ENCODE measurements at regions not wholly inside any gene's neighbourhood (a gene's known extent, or its start where the extent isn't known, plus 50 kb on each side); places are given as distances from the start of the nearest gene placed in this dataset.

GRCh38 chr5:174892742-174893141 is 168.4 kb downstream of the MSX2 start:
- Histone ChIP-seq H2BK20ac (ENCODE audit: low read depth, low read length) (no peak overlapping the region), H4K8ac (ENCODE audit: low read depth in 2 of 2, low read length in 2 of 2) (no peak overlapping the region), H2AFZ (replicated peaks; ENCODE audit: low read length, poor library complexity) (no peak overlapping the region), H3K27ac (ENCODE audit: insufficient read depth, low read length) (no peak overlapping the region), H4K5ac (ENCODE audit: low read depth, low read length) (no peak overlapping the region), H4K20me1 (ENCODE audit: insufficient read depth, low read length) (no peaks in the 10 kb centered on the region), H3K23ac (ENCODE audit: low read depth, low read length) (no peak overlapping the region), H3K9ac (ENCODE audit: low read depth, low read length) (no peak overlapping the region), H2AK9ac (replicated peaks; ENCODE audit: low read depth, low read length, poor library complexity) (no peak overlapping the region), H3K18ac (ENCODE audit: low read depth, low read length) (no peak overlapping the region), H2BK120ac (ENCODE audit: low read depth, low read length) (no peak overlapping the region), H4K91ac (ENCODE audit: insufficient read depth, low read depth, low read length) (no peak overlapping the region), H3K9me3 (ENCODE audit: control insufficient read depth, insufficient read depth, low read length) (0 out of 2 replicates have a peak, but pooled peaks cover 2% of the 10 kb centered on the region), H2BK5ac (ENCODE audit: low read depth, low read length, poor library complexity, severe bottlenecking) (no peak overlapping the region), H3K4ac (ENCODE audit: low read depth, low read length) (no peak overlapping the region), H3K4me2 (ENCODE audit: low read depth, low read length) (no peak overlapping the region), H3K9me1 (ENCODE audit: insufficient read depth, low read length) (no peaks in the 10 kb centered on the region), H2BK15ac (ENCODE audit: low read depth, low read length) (no peak overlapping the region), H3K36me3 (ENCODE audit: control insufficient read depth, insufficient read depth, low read length) (no peaks in the 10 kb centered on the region), H3K14ac (replicated peaks; ENCODE audit: low read depth, low read length) (no peak overlapping the region), H3K4me3 (ENCODE audit: insufficient read depth, low read depth, low read length) (no peak overlapping the region), H3K4me1 (ENCODE audit: control insufficient read depth, insufficient read depth, low read length) (no peaks in the 10 kb centered on the region), H2AK5ac (ENCODE audit: low read depth, low read length) (no peak overlapping the region), H3K56ac (ENCODE audit: extremely low read depth, insufficient read depth, low read length) (no peak overlapping the region), H3K27me3 (ENCODE audit: control insufficient read depth, insufficient read depth, low read length) (no peaks in the 10 kb centered on the region), H3K79me1 (ENCODE audit: low read depth in 1 of 2, low read length in 2 of 2) (no peaks in the 10 kb centered on the region)
- intact Hi-C loops (cut with micrococcal nuclease): no loop called here
- ChIA-PET POLR2A (ENCODE audit: unreplicated experiment) (no interaction called here), CTCF (no interaction called here)
- dilution Hi-C loops (cut with HindIII; ENCODE audit: low sequenced_read_pairs, unreplicated experiment): no loop called here
- no peak for ATAC-seq (ENCODE audit: low read depth)
- BruUV-seq (replicated peaks): no TSS peak
- no peak for DNase-seq
- no peak for TF ChIP-seq NFE2L2 (IDR thresholded peaks at IDR 0.05; ENCODE audit: low read depth, low read length)
- TF ChIP-seq, protein P1, sequence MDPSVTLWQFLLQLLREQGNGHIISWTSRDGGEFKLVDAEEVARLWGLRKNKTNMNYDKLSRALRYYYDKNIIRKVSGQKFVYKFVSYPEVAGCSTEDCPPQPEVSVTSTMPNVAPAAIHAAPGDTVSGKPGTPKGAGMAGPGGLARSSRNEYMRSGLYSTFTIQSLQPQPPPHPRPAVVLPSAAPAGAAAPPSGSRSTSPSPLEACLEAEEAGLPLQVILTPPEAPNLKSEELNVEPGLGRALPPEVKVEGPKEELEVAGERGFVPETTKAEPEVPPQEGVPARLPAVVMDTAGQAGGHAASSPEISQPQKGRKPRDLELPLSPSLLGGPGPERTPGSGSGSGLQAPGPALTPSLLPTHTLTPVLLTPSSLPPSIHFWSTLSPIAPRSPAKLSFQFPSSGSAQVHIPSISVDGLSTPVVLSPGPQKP (IDR thresholded peaks at IDR 0.05; ENCODE audit: borderline replicate concordance, low read depth, low read length): no peak
- no peak for TF ChIP-seq SMC3 (IDR thresholded peaks at IDR 0.05; ENCODE audit: low read depth, low read length)
- TF ChIP-seq MAFK (IDR thresholded peaks at IDR 0.05; ENCODE audit: low read depth, low read length): no peak
- TF ChIP-seq FOS (IDR thresholded peaks at IDR 0.05; ENCODE audit: low read depth, low read length): no peak
- TF ChIP-seq, protein P2, sequence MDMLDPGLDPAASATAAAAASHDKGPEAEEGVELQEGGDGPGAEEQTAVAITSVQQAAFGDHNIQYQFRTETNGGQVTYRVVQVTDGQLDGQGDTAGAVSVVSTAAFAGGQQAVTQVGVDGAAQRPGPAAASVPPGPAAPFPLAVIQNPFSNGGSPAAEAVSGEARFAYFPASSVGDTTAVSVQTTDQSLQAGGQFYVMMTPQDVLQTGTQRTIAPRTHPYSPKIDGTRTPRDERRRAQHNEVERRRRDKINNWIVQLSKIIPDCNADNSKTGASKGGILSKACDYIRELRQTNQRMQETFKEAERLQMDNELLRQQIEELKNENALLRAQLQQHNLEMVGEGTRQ (IDR thresholded peaks at IDR 0.05; ENCODE audit: low read depth, low read length): no peak
- TF ChIP-seq RFX5 (IDR thresholded peaks at IDR 0.05; ENCODE audit: low read depth, low read length): no peak
- TF ChIP-seq RAD21 (IDR thresholded peaks at IDR 0.05; ENCODE audit: low read length): no peak
- no peak for TF ChIP-seq BHLHE40 (IDR thresholded peaks at IDR 0.05; ENCODE audit: low read depth, low read length)
- no peak for TF ChIP-seq MAZ (IDR thresholded peaks at IDR 0.05; ENCODE audit: borderline replicate concordance, low read depth, low read length)
- no peak for TF ChIP-seq CTCF (conservative IDR thresholded peaks at IDR 0.05; ENCODE audit: low read depth, low read length)
- no peak for TF ChIP-seq POLR2A (IDR thresholded peaks at IDR 0.05; ENCODE audit: low read depth, low read length)
- TF ChIP-seq CHD1 (IDR thresholded peaks at IDR 0.05; ENCODE audit: low read depth, low read length): no peak
- no peak for TF ChIP-seq MXI1 (IDR thresholded peaks at IDR 0.05; ENCODE audit: borderline replicate concordance, low read depth, low read length)
- TF ChIP-seq CEBPB (IDR thresholded peaks at IDR 0.05; ENCODE audit: low read depth, low read length): no peak
- TF ChIP-seq RCOR1 (IDR thresholded peaks at IDR 0.05; ENCODE audit: insufficient replicate concordance, low read length): no peak
- no CpG with 5 or more reads among the region's 7 CpGs for WGBS, 2 experiments (ENCODE audit: extremely low coverage in 2 of 2, insufficient read length in 1 of 2)
- in situ Hi-C loops (cut with MboI; ENCODE audit: low sequenced_read_pairs): no loop called here
